NCI-H510A treated with DMSO at 0.1 percent for 48 hours (cell line): ENCODE measurements at regions not wholly inside any gene's neighbourhood (a gene's known extent, or its start where the extent isn't known, plus 50 kb on each side); places are given as distances from the start of the nearest gene placed in this dataset.
"Not testable (repeated sequence)": the region's sequence is repeated elsewhere in the genome, so short reads cannot be mapped to it uniquely, and the experiment has no call there.

Experiments used
- DNase-seq: peaks from one replicate; lab custom pipeline; 2025; lab: John Stamatoyannopoulos, UW

- no peak for DNase-seq
Measured at GRCh38 chr9:81071108-81071507, 618.2 kb downstream of the TLE1 start.

GRCh38 chr9:81070689-81071088, 618.7 kb downstream of the TLE1 start:
- DNase-seq, result no peak

- DNase-seq, result no peak
Measured at GRCh38 chr9:81069923-81070322, 619.4 kb downstream of the TLE1 start.

- no peak for DNase-seq
Measured at GRCh38 chr9:81069038-81069795, 620.1 kb downstream of the TLE1 start.

GRCh38 chr9:81062995-81063394, 626.4 kb downstream of the TLE1 start:
- DNase-seq, result not testable (repeated sequence)

GRCh38 chr9:81058782-81059181, 630.6 kb downstream of the TLE1 start:
- no peak for DNase-seq

GRCh38 chr9:81053298-81054025, 635.9 kb downstream of the TLE1 start:
- DNase-seq, result no peak

- DNase-seq, result no peak
Measured at GRCh38 chr9:81052846-81053245, 636.5 kb downstream of the TLE1 start.

- DNase-seq, result no peak
Measured at GRCh38 chr9:81047280-81047679, 642.1 kb downstream of the TLE1 start.

- no peak for DNase-seq
Measured at GRCh38 chr9:81045658-81046057, 643.7 kb downstream of the TLE1 start.

- DNase-seq, result no peak
Measured at GRCh38 chr9:81037889-81038288, 651.5 kb downstream of the TLE1 start.

GRCh38 chr9:81035601-81036000, 653.7 kb downstream of the TLE1 start:
- no peak for DNase-seq

GRCh38 chr9:81035171-81035570, 654.2 kb downstream of the TLE1 start:
- no peak for DNase-seq

GRCh38 chr9:81032831-81033230, 656.5 kb downstream of the TLE1 start:
- DNase-seq, result no peak

GRCh38 chr9:81032030-81032572, 657.2 kb downstream of the TLE1 start:
- no peak for DNase-seq

- DNase-seq, result no peak
Measured at GRCh38 chr9:81031422-81032029, 657.8 kb downstream of the TLE1 start.

- no peak for DNase-seq
Measured at GRCh38 chr9:81030027-81030426, 659.3 kb downstream of the TLE1 start.

GRCh38 chr9:81028504-81028903, 660.8 kb downstream of the TLE1 start:
- DNase-seq, result no peak

GRCh38 chr9:81022177-81022576, 667.2 kb downstream of the TLE1 start:
- no peak for DNase-seq

- not testable (repeated sequence) for DNase-seq
Measured at GRCh38 chr9:81014945-81015344, 674.4 kb downstream of the TLE1 start.

GRCh38 chr9:81013191-81013590, 676.2 kb downstream of the TLE1 start:
- not testable (repeated sequence) for DNase-seq

GRCh38 chr9:81002906-81003305, 686.4 kb downstream of the TLE1 start:
- DNase-seq, result no peak

GRCh38 chr9:81002242-81002641, 687.1 kb downstream of the TLE1 start:
- peak; percentile 75 for DNase-seq
